Hematopoietic multipotent progenitor cell treated with erythropoietin and hydrocortisone succinate and interleukin-3 and kit ligand, for 15 days (in vitro differentiated cells): ENCODE measurements at regions not wholly inside any gene's neighbourhood (a gene's known extent, or its start where the extent isn't known, plus 50 kb on each side); places are given as distances from the start of the nearest gene placed in this dataset.

Experiments used
- DNase-seq: peaks from one replicate; pipeline ENCODE4 v3.0.0-alpha.2; 2015; ENCODE audit warnings: low spot score

DNA sequence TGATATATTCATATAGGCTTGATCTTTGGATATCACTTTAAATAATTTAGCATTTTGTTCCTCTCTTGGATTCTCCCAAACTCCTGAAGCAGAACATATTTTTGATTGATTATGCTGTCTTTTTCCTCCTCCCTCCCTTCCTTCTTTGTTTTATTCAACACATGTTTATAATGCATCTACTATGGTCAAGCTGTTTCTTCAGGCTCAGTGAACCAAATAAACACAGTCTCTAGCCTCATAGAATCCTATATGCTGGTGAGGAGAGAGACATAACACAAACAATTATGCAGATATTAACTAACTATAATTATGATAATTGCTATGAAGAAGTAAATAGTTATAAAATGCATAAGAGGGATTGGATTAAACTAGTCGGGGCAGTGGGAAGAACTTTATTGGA is 1023.6 kb upstream of the RAG2 start:
- DNase-seq = no peak

- DNase-seq = no peak
These were observed 1018.3 kb upstream of the RAG2 start for GRCh38 chr11:37616291-37616690.

GRCh38 chr11:37613031-37613430 is 1015.0 kb upstream of the RAG2 start:
- no peak for DNase-seq

GRCh38 chr11:37612146-37612545 is 1014.1 kb upstream of the RAG2 start:
- DNase-seq = no peak

GRCh38 chr11:37605229-37605628 is 1007.2 kb upstream of the RAG2 start:
- DNase-seq = no peak

GRCh38 chr11:37598381-37598780 is 1000.3 kb upstream of the RAG2 start:
- DNase-seq = no peak

GRCh38 chr11:37597776-37598175 is 999.7 kb upstream of the RAG2 start:
- no peak for DNase-seq

- DNase-seq = no peak
These were observed 997.8 kb upstream of the RAG2 start for GRCh38 chr11:37595845-37596244.

- no peak for DNase-seq
These were observed 976.3 kb upstream of the RAG2 start for GRCh38 chr11:37574361-37574760.

GRCh38 chr11:37572491-37573171 is 974.6 kb upstream of the RAG2 start:
- no peak for DNase-seq

DNA sequence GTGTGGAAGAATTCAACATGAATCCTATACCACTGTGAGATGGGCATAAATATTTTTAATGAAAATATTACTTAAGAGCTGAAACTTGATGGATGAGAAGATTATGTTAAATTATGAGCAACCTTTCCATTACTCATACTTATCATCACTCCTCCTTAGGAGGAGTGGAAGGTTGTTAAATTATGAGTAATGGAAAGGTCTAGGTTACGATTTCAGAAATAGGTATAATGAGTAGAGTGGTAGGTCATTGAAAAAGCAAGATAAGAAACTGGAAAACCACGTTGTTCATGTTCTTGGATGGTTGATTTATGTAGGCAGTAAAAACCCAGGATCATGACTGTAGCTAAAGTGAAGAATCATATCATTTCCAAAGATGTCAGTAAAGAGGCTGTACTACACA is 973.2 kb upstream of the RAG2 start:
- no peak for DNase-seq

DNA sequence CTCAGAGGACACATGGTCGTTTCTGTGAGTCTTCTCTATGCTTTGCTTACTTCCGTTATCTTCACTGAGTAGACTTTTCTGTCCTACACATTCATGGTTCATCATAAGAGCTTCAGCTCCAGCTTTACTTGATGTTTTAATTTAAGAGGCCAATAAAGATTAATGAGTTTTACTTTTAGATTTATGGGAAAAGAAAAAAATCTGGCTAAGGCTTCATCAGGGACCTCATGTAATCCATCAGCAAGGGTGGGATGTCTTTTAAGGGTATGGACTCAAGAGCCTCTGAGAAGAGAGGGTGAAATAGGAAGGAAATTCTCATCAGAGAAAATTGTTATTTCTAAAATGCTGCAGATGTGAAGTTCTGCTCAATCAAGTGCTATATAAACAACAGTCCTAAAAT is 963.0 kb upstream of the RAG2 start:
- no peak for DNase-seq

GRCh38 chr11:37560346-37560745 is 962.3 kb upstream of the RAG2 start:
- DNase-seq = no peak

GRCh38 chr11:37558619-37559210 is 960.7 kb upstream of the RAG2 start:
- DNase-seq = no peak

DNA sequence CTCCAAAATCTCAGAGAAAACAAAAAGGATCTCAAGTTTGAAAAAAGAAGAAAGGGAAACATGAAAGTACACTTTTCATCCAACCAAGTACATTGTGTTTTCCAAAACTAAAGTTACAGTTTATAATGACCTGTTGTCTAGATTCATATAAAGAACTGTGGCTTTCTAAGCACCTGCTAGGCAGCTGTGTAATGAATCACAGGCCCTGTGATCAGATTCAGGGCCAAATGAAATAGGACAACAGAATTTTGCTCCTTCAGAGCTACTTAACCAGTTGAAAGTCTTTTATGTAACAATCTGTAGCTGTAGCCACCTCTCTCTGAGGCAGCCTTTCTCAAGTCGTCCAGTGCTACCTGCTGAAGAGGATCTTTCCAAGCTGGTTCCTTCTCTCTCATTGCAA is 960.0 kb upstream of the RAG2 start:
- no peak for DNase-seq

DNA sequence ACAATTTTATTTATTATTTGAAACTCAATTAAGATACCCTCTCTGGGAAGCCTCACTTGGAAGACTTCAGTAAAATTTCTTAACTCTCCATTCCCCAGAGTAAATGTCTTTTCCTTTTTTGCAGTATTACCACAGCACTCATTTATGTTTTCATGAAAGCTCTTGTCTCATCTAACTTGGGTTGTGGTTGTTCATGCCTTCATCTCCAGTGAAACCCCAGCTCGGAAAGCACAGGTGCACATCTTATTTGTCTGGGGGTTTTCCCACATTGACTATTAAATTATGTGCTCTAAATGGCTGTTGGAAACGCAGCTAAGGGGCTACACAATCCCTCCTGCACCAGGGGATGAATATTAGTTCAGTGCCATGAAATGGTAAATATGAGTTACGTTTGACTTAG is 954.2 kb upstream of the RAG2 start:
- no peak for DNase-seq

DNA sequence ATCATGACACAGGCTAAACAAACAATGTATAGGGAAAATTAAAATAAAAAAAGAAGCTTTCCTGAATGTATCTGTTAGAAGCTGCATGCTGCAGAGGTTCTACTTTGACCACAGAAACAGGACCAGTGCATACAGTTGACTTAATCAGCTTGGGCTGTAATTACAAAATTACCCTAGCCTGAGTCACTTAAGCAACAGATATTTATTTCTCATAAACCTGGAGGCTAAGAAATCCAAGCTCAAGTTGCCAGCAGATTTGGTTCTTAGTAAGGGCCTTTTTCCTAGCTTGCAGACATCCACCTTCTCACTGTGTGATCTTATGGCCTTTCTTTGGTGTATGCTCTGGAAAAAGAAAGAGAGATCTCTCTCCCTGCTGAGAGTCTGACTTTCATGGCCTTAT is 946.5 kb upstream of the RAG2 start:
- no peak for DNase-seq

DNA sequence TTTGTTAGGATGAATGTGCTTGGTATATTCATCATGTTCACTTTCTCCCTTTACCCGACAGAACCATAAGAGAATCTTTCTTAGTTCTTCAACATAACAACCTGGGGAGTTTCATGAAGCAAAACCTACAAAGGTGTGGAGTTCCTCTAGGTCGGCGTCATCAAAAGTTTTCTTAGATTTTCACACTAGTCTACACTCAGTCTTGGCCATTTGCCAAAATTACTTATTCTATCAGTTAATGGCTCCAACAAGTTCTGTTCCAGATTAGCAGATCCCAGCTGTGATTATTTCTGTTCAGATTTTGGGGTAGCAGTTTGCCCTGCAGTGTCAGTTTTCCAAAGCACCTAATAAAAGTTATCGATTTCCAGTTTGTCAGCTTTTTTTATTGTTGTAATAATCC is 935.8 kb upstream of the RAG2 start:
- no peak for DNase-seq

- DNase-seq = no peak
These were observed 935.1 kb upstream of the RAG2 start for GRCh38 chr11:37533087-37533486.

DNA sequence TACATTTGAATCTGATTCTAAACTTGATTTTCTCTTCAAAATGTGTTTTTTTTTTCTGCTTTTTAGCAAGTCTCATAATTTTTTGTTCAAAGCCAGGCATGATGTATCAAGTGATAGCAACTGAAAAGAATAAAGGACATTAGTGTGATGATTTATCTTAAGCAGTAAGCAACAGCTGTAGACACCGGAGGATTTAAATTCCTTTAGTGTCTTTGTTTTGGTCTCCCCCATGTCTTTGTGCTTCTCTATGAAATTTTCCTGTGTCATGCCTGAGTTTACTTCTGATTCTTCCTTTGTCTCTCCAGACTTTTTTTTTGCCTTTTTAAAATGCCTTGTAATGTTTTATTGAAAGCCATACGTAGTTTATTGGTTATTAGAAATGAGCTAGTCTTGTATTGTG is 934.2 kb upstream of the RAG2 start:
- DNase-seq = no peak

DNA sequence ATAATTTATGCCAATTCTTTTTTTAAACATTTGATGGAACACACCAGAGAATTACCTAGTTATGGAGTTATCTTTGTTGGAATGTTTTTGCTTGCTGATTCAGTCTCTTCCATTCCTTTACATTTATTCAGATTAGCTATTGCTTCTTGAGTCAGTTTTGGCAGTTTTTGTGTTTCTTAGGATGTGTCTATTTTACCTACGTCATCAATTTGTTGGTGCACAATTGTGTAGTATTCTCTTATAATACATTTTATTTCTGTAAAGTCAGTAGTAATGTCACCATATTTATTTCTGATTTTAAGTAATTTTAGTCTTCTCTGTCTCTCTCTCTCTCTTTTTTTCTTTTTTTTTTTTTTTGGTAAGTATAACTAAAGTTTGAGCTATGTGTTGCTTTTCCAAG is 929.5 kb upstream of the RAG2 start:
- no peak for DNase-seq

- DNase-seq = no peak
These were observed 927.3 kb upstream of the RAG2 start for GRCh38 chr11:37525336-37525735.

DNA sequence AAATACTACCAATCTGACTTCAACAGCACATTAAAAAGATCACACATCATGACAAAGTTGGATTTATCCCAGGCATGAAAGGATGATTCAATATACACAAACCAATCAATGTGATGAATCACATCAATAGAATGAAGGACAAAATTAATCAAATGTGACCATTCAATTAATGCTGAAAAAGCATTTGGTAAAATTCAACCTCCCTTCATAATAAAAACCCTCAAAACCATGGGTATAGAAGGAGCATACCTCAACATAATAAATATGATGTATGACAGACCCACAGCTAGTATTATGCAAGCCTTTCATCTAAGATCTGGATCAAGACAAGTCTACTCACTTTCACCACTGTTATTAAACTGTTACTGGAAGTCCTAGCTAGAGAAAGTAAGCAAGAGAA is 921.7 kb upstream of the RAG2 start:
- no peak for DNase-seq

GRCh38 chr11:37512156-37512780 is 914.2 kb upstream of the RAG2 start:
- DNase-seq = no peak
